Prostate gland (tissue), 2 donors: ENCODE measurements at regions not wholly inside any gene's neighbourhood (a gene's known extent, or its start where the extent isn't known, plus 50 kb on each side); places are given as distances from the start of the nearest gene placed in this dataset.

Source experiments
- POLR2AphosphoS5 ChIP-seq: sonication (generic); formaldehyde crosslinking; IDR thresholded peaks from one replicate; pipeline ENCODE4 v1.6.1; 2017; ENCODE audit warnings: antibody characterized with exemption
- TF ChIP-seq, protein P1 (sequence below), 4 experiments: fragments of 200-600 bp in 2 of 4; fragments of 450-650 bp in 2 of 4; sonication (generic) in 2 of 4; IDR thresholded peaks; 1 replicate in 3 of 4; 2 replicates in 1 of 4; pipeline ENCODE4 v1.5.1; 2016 to 2019; ENCODE audit warnings: antibody characterized with exemption in 4 of 4, mild to moderate bottlenecking in 2 of 4, moderate library complexity in 2 of 4

DNA sequence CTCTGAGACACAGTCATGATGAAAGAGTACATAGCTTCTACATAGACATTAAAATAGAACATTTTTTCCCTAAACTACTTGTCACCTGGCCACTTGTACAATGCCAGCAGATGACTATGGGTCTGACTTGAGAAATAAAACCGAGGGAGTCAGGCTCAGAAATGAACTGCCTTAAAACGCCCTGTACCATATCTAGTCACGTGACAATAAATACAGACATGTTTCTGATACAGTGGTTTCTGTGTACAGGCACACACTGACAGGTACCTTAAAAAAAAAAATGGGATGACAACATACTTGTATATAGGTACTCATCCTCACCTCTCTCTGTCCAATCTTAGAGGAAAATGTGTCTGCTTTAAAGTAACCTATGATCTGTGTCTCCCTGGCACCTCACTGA is 144.1 kb downstream of the SH3BGRL2 start:
- TF ChIP-seq POLR2AphosphoS5, result no peak
- TF ChIP-seq, protein P1, sequence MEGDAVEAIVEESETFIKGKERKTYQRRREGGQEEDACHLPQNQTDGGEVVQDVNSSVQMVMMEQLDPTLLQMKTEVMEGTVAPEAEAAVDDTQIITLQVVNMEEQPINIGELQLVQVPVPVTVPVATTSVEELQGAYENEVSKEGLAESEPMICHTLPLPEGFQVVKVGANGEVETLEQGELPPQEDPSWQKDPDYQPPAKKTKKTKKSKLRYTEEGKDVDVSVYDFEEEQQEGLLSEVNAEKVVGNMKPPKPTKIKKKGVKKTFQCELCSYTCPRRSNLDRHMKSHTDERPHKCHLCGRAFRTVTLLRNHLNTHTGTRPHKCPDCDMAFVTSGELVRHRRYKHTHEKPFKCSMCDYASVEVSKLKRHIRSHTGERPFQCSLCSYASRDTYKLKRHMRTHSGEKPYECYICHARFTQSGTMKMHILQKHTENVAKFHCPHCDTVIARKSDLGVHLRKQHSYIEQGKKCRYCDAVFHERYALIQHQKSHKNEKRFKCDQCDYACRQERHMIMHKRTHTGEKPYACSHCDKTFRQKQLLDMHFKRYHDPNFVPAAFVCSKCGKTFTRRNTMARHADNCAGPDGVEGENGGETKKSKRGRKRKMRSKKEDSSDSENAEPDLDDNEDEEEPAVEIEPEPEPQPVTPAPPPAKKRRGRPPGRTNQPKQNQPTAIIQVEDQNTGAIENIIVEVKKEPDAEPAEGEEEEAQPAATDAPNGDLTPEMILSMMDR (IDR thresholded peaks at IDR 0.05), result no peak
